HG03558 (cell line): ENCODE measurements at regions not wholly inside any gene's neighbourhood (a gene's known extent, or its start where the extent isn't known, plus 50 kb on each side); places are given as distances from the start of the nearest gene placed in this dataset.
"Not testable (repeated sequence)": the region's sequence is repeated elsewhere in the genome, so short reads cannot be mapped to it uniquely, and the experiment has no call there.

Source experiments
- ATAC-seq: cut with Tn5 transposase; IDR thresholded peaks from one replicate; pipeline ENCODE4 v1.9.1; 2021; ENCODE audit warnings: moderate number of reproducible peaks; ENCODE audit not compliant: unreplicated experiment; ENCODE audit errors: extremely low read depth

DNA sequence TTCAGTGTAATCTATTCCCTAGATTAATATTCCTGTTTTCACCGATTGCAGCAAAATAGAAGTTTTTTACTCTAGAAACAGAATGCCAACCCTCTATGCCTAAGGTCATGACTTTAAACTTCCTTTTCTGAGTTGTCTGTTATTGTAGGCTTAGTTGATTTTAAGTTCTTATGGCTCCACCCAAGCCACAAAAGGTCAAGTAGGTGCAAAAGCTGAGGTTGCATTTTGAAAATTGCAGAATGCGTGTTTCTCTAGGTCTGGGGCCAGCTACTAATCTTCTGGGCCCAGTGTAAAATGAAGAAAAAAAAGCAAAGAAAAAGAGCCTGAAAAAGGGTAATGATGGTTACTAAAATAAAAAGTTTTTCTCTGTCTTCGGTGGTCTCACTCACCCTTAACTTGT is 635.7 kb upstream of the FAM98A start:
- no peak for ATAC-seq

DNA sequence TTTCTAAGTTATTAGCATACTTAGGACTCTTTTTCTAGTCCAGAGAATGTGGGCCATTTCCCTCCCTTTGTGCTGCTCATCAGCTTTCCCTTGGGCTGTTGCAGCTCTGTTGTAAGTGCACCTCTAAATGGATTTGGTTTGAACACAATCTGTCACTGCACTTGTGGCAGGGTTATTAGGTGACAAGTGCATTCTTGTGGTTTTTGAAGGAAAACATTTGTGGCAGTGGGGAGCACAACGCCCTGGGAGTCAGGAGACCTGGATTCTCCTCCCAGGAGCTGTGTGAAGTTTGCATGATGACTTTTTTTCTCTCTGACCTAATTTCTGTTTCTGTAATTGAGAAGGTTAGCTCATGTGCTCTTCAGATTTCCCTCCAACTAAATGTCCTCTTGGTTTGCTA is 630.9 kb upstream of the FAM98A start:
- no peak for ATAC-seq

DNA sequence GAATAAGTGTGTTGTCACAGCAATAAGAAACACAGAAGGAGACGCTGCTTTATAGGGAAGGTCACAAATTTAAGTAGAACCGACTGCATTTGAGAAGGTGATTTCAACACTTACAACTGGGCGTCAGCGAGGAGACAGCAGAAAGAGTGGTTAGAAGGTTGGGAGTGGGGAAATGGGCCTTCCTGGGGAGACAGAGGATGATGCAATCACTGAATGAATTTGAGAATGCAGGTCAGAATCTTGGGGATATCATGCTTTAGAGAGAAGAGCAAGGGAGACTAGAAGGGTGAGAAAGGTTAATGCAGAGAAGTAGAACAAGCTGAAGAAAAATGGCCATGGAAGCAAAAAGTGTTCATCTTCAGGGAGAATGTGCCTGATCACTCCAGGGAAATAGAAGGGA is 616.1 kb upstream of the FAM98A start:
- ATAC-seq = no peak

DNA sequence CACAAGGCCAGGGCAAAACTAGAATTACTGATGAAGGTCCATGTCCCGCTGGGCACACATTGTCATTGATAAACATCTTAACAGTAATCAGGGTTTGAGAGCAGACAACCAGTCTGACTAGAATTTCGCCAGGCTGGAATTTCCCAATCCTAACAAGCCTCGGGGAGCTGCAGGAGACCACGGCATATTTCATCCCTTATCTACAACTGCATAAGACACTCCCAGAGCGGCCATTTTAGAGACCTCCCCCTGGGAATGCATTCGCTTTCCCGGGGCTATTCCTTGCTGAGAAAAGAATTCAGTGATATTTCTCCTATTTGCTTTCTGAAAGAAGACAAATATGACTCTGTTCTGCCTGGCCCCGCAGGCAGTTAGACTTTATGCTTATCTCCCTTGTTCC is 611.3 kb upstream of the FAM98A start:
- not testable (repeated sequence) for ATAC-seq

DNA sequence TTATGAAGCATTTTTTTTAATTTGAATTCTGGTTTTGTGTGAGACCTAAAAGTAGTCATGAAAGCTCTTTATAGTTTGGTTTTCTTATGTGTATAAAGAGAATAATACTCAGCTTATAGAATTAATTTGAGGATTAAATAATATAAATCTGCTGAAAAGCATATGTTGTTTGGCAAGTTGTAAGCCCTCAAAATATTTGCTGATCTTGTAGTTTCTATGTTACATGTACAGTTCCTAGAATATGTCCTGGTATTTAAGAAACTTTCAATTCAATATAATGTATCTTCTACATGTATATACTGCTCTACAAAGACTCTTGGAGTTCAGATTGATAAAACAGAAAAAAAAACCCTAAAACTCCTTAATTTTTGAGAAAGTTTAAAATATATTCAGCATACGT is 605.5 kb upstream of the FAM98A start:
- ATAC-seq = no peak

DNA sequence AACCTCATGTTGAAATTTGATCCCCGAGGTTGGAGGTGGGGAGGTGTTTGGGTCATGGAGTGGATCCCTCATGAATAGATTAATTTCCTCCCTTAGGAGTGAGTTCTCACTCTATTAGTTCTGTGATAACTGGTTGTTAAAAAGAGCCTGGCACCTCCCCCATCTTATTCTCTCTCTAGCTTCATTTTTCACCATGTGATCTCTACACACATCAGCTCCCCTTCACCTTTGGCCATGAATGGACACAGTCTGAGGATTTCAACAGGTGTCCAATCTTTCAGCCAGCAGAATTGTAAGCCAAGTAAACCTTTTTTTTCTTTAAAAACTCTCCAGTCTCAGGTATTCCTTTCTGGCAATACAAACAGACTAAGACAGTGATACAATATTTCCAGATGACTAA is 602.0 kb upstream of the FAM98A start:
- no peak for ATAC-seq

DNA sequence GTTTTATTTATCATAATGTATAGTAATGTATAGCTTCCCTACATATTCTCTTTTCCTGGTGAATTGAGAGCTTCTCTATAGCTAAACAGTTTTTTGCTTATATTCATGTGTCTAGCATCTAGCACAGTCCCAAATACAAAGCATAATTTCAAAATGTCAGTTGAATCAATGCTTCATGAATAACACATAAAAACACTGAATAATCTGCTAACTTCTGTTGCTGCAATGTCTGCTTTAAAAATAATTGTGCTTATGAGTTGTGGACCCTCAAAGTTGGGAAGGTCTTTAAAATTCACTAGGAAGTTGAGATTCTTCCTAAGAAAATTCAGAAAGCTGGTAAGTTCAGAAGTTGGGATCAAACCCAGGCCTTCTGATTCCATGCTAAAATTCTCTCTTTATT is 600.9 kb upstream of the FAM98A start:
- ATAC-seq = no peak

DNA sequence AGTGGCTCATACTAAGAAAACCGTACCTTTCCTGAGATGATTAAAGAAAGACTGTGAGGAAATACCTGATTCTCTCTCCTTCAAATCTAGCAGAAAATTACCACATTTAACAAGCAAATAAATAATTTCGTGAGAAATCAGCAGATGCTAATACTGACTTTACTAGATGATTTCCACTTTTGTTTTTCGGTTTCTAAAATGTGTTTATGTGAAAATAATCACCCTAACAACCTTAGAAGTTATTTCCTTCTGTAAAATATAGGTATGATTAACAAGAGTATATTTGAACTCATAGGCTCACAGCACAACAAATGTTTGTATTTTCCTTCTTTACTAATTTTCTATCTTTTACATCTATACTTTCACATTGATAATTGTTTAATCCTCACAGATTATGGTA is 594.1 kb upstream of the FAM98A start:
- no peak for ATAC-seq

DNA sequence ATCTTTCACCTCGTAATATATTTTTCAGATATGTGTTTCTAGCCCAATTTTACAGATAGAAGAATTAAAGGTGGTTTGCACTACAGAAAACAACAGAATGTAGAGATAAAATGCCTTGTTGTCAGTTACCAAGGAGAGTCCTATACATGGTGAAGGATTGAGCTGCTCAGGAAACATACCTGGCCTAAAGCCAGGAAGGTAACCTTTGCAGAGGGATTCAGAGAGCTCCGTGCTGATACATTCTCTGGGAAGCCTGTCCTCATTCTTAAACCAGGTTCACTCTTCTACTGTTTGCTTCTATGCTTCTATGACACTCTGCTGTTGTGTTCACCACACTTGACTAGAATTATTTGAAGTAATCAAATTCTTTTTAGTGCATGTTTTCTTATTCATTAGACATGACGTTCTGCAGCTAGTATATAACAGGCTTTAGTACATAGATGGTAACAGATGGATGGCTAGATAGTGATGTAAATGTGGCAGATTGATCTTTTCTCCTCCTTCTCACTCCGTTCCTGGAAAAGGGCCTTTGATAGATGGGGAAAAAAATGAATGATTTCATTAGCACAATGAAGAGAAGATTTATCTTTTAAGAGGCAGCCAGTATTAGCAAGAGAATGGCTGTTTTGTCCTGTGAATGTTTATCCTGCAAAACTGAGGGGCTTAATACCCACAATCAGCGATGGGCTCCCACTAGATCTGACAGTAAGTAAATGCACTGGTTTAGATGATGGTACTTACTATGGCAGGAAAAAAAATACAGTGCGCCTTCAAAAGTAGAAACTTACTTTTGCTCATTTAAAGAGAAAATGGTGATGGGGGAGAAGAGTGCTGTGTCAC is 589.6 kb upstream of the FAM98A start:
- ATAC-seq = no peak

DNA sequence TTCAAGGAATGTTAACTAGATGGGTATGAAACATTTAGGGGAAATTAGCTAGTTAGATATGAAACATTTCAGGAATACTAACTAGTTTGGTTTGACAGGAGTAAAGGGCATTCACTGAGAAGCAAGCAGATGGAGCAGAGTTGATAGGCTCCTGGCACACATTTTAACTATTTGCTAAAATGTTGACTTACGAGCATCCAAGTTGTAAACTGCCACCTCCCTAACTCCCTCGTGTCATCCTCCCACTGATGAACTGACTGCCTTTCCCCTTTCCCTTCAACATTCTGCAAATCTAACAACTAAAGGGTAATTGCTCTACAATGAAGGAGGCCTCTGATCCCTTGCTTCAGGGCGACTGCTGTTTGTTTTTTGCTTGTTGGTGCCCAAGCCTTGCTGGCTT is 580.4 kb upstream of the FAM98A start:
- ATAC-seq = no peak

DNA sequence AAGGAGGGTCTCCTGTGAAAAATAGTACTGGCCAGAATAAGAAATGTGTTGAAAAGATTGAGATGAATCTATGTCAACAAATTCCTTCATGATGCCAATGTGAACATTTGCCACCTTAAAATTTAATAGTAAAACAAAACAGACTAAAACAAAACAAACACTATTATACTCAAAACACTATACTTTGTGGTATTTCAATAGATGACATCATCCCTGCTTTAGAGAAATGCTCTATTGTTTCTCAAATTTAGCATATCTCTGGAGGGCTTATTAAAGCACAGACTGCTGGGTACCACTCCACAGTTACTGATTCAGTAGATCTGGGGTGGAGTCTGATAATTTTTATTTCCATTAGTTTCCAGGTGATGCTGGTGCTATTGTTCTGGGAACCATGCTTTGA is 579.4 kb upstream of the FAM98A start:
- no peak for ATAC-seq

DNA sequence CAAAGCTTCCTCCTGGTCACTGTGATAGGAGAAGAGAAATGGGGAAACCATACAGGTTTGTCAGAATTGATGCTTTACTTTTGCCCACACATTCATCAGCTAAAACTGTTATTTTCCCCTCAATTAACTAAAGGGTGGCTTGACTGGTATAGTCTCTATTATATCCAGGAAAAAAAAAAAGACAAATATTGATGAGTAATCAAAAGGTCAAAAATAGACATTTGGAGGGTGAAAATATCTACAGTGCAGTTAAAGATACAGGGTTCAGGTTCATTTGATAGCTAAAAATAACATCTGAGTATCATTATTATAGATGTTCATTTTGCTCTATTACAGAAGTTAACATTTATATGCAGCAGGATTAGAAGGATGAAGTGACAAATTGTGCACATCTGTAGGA is 577.6 kb upstream of the FAM98A start:
- ATAC-seq = no peak

DNA sequence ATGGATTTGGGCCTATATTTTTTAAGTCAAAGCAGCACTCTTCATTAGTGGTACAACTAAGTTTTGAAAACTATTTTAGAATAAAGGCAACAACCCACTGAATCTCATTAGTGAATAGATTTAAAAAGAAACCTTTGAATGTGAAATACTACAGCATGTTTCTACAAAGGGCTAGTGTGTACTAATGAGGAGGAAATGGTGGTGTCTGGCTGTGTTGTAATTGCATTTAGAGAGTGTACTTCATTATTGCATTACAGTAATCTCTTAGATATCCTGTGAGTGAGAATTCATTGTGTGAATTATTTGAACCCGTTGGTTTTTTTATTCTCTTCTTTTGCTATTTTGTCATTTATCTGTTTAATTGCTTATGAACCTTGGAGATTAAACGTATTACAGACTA is 575.4 kb upstream of the FAM98A start:
- no peak for ATAC-seq

DNA sequence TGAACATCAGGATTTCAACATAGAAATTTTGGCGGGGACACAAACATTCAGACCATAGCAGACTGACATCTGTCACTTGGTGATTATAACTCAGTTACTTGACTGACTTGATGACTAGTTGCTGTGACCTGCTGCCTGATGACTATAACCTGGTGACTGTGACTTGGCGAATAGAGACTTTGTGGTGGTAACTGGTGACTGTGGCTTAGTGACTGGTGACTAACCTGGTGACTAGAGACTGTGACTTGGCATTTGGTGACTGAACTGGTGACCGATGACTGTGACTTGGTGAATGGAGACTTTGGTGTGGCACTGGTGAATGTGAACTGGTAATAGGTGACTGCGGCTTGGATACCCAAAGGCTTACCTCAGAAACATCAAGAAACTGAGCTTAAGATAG is 563.1 kb upstream of the FAM98A start:
- no peak for ATAC-seq

DNA sequence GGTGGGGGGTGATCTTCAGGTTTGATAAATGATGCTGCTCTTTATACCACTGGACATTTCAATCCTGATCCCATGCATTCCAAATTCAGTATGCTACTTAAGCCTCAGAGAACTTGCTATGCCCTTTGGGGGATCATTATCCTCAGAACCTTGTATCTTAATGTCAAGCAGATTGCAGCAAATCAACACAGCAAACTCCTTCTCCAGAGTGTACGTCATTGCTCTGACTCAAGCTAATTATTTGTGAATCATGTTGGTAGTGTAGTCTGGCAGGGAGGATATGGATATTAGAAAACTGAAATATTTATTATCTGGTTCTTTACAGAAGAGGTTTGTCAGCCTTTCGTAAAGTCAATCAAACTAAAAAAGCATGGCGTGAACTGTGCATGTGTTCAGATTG is 562.5 kb upstream of the FAM98A start:
- no peak for ATAC-seq

DNA sequence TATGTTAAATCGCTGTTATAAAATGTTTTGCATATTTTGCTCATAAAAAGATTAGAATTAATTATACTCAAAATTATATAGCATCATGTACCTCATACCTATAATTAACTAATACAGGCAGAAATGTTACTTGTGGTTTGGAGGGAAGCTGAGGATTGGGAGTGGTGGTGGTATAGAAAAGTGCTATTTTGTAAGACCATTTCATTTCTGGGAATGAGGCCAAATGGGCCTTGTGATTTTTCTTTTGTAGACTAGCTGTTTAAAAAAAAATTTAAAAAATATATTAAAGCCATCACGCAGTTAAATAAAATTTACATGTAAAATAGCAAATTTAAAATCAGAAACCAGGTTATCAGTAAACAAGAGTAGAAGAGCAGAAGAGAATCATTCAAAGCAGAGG is 560.8 kb upstream of the FAM98A start:
- no peak for ATAC-seq

DNA sequence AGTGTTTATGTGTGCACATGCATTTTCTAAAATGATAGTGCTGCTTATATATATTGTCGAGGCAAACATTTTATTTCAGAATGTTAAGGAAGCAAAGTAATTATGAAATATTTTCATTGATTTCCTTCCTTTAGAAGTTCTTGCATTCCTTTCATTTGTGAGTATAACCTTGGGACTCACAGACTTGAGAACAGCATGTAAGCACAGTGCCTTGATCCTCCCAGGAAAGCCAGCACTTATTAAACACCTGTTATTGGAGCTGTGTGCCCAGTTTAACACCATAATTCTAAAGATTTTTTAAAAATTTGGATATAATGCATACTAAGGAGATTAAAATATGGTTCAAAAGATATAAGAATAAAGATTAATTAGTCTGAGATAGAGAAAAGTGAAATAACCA is 554.4 kb upstream of the FAM98A start:
- ATAC-seq = no peak

DNA sequence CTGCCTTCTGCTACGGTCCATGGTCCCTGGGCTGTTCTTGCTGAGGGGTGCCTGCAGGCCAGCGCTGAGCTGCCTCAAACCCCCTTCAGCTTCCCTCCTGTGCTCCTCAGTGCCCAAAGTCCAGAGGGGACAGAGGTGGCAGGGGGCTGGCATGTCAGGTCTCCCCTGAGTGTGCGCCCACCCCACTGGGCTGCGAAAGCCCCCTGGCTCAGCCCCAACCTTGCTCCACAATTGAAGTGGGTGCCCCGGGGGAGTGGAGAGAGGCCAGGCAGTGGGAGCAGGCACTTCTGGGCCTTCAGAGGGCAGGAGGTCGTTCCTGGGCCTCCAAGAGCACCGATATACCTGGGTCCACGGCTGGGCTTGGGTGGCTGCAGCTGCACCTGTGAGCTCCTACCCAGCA is 548.7 kb upstream of the FAM98A start:
- ATAC-seq = no peak

DNA sequence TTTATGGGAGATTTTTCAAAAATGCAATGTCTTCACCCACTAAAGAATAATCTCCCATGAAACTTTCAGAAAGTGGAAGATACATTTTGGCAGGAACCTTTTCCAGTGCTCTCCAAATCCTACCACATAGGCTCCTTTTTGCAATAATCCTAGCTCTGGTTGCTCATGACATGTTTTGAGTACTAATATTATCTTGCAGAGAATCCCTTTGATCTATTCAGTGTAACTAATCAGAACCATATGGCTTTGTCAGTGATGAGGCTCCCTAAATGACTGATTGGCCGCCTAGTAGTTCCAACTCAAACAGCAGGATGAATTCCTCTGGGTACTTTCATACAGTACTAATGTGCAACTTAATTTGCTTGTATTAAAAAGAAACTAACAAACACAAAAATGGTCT is 544.0 kb upstream of the FAM98A start:
- no peak for ATAC-seq

DNA sequence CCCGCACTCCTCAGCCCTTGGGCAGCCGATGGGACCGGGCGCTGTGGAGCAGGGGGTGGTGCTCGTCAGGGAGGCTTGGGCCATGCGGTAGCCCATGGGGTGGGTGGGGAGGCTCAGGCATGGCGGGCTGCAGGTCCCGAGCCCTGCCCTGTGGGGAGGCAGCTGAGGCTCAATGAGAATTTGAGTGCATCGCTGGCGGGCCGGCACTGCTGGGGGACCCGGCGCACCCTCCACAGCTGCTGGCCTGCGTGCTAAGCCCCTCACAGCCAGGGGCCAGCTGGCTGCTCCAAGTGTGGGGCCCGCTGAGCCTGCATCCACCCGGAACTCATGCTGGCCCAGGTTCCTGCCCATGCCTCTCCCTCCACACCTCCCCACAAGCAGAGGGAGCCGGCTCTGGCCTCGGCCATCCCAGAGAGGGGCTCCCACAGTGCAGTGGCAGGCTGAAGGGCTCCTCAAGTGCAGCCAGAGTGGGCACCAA is 543.5 kb upstream of the FAM98A start:
- not testable (repeated sequence) for ATAC-seq

DNA sequence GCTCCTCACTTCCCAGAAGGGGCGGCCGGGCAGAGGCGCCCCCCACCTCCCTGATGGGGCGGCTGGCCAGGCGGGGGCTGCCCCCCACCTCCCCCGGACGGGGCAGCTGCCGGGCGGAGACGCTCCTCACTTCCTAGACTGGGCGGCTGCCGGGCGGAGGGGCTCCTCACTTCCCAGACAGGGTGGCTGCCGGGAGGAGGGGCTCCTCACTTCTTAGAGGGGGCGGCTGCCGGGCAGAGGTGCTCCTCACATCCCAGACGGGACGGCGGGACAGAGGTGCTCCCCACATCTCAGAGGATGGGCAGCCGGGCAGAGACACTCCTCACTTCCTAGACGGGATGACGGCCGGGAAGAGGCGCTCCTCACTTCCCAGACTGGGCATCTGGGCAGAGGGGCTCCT is 534.0 kb upstream of the FAM98A start:
- not testable (repeated sequence) for ATAC-seq

DNA sequence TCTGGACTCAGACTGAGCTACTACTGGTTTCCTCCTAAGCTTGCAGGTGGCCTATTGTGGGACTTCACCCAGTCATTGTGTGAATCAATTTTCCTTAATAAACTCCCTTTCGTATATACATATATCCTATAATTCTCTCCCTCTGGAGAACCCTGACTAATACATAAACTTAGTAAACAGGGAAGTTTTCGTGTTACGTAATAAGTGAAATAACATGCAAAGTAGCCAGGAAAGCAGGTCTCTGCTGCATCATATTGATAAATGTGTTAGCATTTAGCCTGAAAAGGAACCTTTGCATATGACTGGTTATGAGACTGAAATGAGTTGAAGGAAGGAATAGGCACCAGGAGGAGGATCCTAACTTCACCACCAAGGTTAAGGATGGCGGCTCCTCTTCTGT is 527.2 kb upstream of the FAM98A start:
- no peak for ATAC-seq
